ENCODE measurements at regions not wholly inside any gene's neighbourhood (a gene's known extent, or its start where the extent isn't known, plus 50 kb on each side); places are given as distances from the start of the nearest gene placed in this dataset.
"Not testable (repeated sequence)": the region's sequence is repeated elsewhere in the genome, so short reads cannot be mapped to it uniquely, and the experiment has no call there.

GRCh38 chr15:92801774-92802464, 98.2 kb upstream of the CHD2 start:
- no peak for DNase-seq (ENCODE audit: low spot score, unreplicated experiment)
- Mint-ChIP-seq H3K4me1 (ENCODE audit: low read depth) (peaks cover 7% of the 10 kb centered on the region), H3K27ac (no peak overlapping the region), H3K4me3 (ENCODE audit: low read depth) (no peak overlapping the region), H3K9me3 (ENCODE audit: low read depth) (peaks cover 6% of the 10 kb centered on the region), H3K36me3 (ENCODE audit: insufficient read depth) (peaks cover 7% of the 10 kb centered on the region), H3K27me3 (no peaks in the 10 kb centered on the region)
- TF ChIP-seq CTCF (IDR thresholded peaks at IDR 0.05; ENCODE audit: unreplicated experiment), result no peak

- no peak for DNase-seq (ENCODE audit: low spot score, unreplicated experiment)
- H3K4me3 Mint-ChIP-seq (ENCODE audit: low read depth), result no peak overlapping the region
- H3K27me3 Mint-ChIP-seq, result no peaks in the 10 kb centered on the region
- no peak for TF ChIP-seq CTCF (IDR thresholded peaks at IDR 0.05; ENCODE audit: unreplicated experiment)
- H3K27ac Mint-ChIP-seq, result peak overlapping the region; percentile 76
- peaks cover 6% of the 10 kb centered on the region for H3K9me3 Mint-ChIP-seq (ENCODE audit: low read depth)
- peaks cover 7% of the 10 kb centered on the region for H3K36me3 Mint-ChIP-seq (ENCODE audit: insufficient read depth)
- peaks cover 11% of the 10 kb centered on the region for H3K4me1 Mint-ChIP-seq (ENCODE audit: low read depth)
These were observed 96.6 kb upstream of the CHD2 start for GRCh38 chr15:92803536-92803851.

- peaks cover 6% of the 10 kb centered on the region for H3K9me3 Mint-ChIP-seq (ENCODE audit: low read depth)
- no peak for DNase-seq (ENCODE audit: low spot score, unreplicated experiment)
- H3K27ac Mint-ChIP-seq, result peak overlapping the region; percentile 76
- no peak for TF ChIP-seq CTCF (IDR thresholded peaks at IDR 0.05; ENCODE audit: unreplicated experiment)
- H3K36me3 Mint-ChIP-seq (ENCODE audit: insufficient read depth), result peaks cover 7% of the 10 kb centered on the region
- no peaks in the 10 kb centered on the region for H3K27me3 Mint-ChIP-seq
- H3K4me1 Mint-ChIP-seq (ENCODE audit: low read depth), result peaks cover 11% of the 10 kb centered on the region
- H3K4me3 Mint-ChIP-seq (ENCODE audit: low read depth), result no peak overlapping the region
These were observed 96.1 kb upstream of the CHD2 start for GRCh38 chr15:92803852-92804609.

- not testable (repeated sequence) for H3K4me3 Mint-ChIP-seq (ENCODE audit: low read depth); H3K36me3 Mint-ChIP-seq (ENCODE audit: insufficient read depth); DNase-seq (ENCODE audit: low spot score, unreplicated experiment); H3K9me3 Mint-ChIP-seq (ENCODE audit: low read depth); H3K27me3 Mint-ChIP-seq
- Mint-ChIP-seq H3K27ac (peak overlapping the region; percentile 76), H3K4me1 (ENCODE audit: low read depth) (peaks cover 13% of the 10 kb centered on the region)
These were observed 95.6 kb upstream of the CHD2 start for GRCh38 chr15:92804610-92804936.

- no peak for DNase-seq (ENCODE audit: low spot score, unreplicated experiment)
- H3K4me3 Mint-ChIP-seq (ENCODE audit: low read depth), result no peak overlapping the region
These were observed 94.9 kb upstream of the CHD2 start for GRCh38 chr15:92805080-92805690.

GRCh38 chr15:92806171-92806570, 94.0 kb upstream of the CHD2 start:
- H3K4me1 Mint-ChIP-seq (ENCODE audit: low read depth), result peaks cover 26% of the 10 kb centered on the region
- peak overlapping the region; percentile 38 for H3K4me3 Mint-ChIP-seq (ENCODE audit: low read depth)
- not testable (repeated sequence) for H3K9me3 Mint-ChIP-seq (ENCODE audit: low read depth); DNase-seq (ENCODE audit: low spot score, unreplicated experiment); H3K27me3 Mint-ChIP-seq; H3K36me3 Mint-ChIP-seq (ENCODE audit: insufficient read depth)
- peak overlapping the region; percentile 72 for H3K27ac Mint-ChIP-seq

More at GRCh38 chr15:92805080-92805690, 94.9 kb upstream of the CHD2 start:
- Mint-ChIP-seq H3K27me3 (no peaks in the 10 kb centered on the region), H3K36me3 (ENCODE audit: insufficient read depth) (peaks cover 6% of the 10 kb centered on the region), H3K27ac (no peak overlapping the region), H3K4me1 (ENCODE audit: low read depth) (peaks cover 18% of the 10 kb centered on the region), H3K9me3 (ENCODE audit: low read depth) (peaks cover 6% of the 10 kb centered on the region)
- TF ChIP-seq CTCF (IDR thresholded peaks at IDR 0.05; ENCODE audit: unreplicated experiment), result no peak
